H9 (cell line): ENCODE measurements at regions not wholly inside any gene's neighbourhood (a gene's known extent, or its start where the extent isn't known, plus 50 kb on each side); places are given as distances from the start of the nearest gene placed in this dataset.

Source experiments
- DNase-seq: peaks from one replicate; pipeline ENCODE4 v3.0.0-alpha.2; 2017
- H2AFZ ChIP-seq: one replicate; pipeline ENCODE4 v1.6.1; 2013; ENCODE audit warnings: mild to moderate bottlenecking, low read length, control low read depth, moderate library complexity
- H2AK5ac ChIP-seq: 2 replicates; pipeline ENCODE4 v1.6.1; 2013; ENCODE audit warnings: low read length, control low read depth, mixed read lengths; ENCODE audit not compliant: insufficient read length
- H2BK120ac ChIP-seq: one replicate; pipeline ENCODE4 v1.6.1; 2013; ENCODE audit warnings: low read depth, mild to moderate bottlenecking, low read length, control low read depth, inconsistent platforms; ENCODE audit not compliant: poor library complexity, severe bottlenecking
- H2BK12ac ChIP-seq: 2 replicates; pipeline ENCODE4 v1.6.1; 2013; ENCODE audit warnings: low read length, control low read depth, mixed read lengths, low read depth; ENCODE audit not compliant: insufficient read length
- H2BK15ac ChIP-seq: 2 replicates; pipeline ENCODE4 v1.6.1; 2013; ENCODE audit warnings: low read depth, low read length, control low read depth
- H2BK20ac ChIP-seq: one replicate; pipeline ENCODE4 v1.6.1; 2013; ENCODE audit warnings: low read depth, mild to moderate bottlenecking, low read length, control low read depth, inconsistent platforms; ENCODE audit not compliant: poor library complexity, severe bottlenecking
- H2BK5ac ChIP-seq: 2 replicates; pipeline ENCODE4 v1.6.1; 2013; ENCODE audit warnings: low read length, control low read depth, mixed read lengths; ENCODE audit not compliant: insufficient read length
- H3K14ac ChIP-seq: 2 replicates; pipeline ENCODE4 v1.6.1; 2013; ENCODE audit warnings: low read length, control low read depth; ENCODE audit not compliant: insufficient read depth
- H3K18ac ChIP-seq: 2 replicates; pipeline ENCODE4 v1.6.1; 2013; ENCODE audit warnings: low read depth, mild to moderate bottlenecking, mixed read lengths, low read length, control low read depth; ENCODE audit not compliant: insufficient read length
- H3K23ac ChIP-seq: 2 replicates; pipeline ENCODE4 v1.6.1; 2013; ENCODE audit warnings: low read length, control low read depth, mixed read lengths, low read depth; ENCODE audit not compliant: insufficient read length
- H3K23me2 ChIP-seq: 2 replicates; pipeline ENCODE4 v1.6.1; 2013; ENCODE audit warnings: low read depth, mild to moderate bottlenecking, mixed read lengths, low read length, control low read depth; ENCODE audit not compliant: insufficient read length, poor library complexity, severe bottlenecking
- H3K27ac ChIP-seq: 2 replicates; pipeline ENCODE4 v1.5.1; 2013; ENCODE audit warnings: low read length, control low read depth, mixed read lengths, low read depth; ENCODE audit not compliant: insufficient read length
- H3K27me3 ChIP-seq: 2 replicates; pipeline ENCODE4 v1.6.1; 2013; ENCODE audit warnings: low read length, control low read depth, inconsistent platforms; ENCODE audit not compliant: insufficient read depth
- H3K4ac ChIP-seq: 2 replicates; pipeline ENCODE4 v1.6.1; 2013; ENCODE audit warnings: low read depth, mild to moderate bottlenecking, control low read depth, inconsistent platforms, low read length, moderate library complexity
- H3K4me1 ChIP-seq: 2 replicates; pipeline ENCODE4 v1.6.1; 2013; ENCODE audit warnings: low read length, control low read depth, inconsistent platforms; ENCODE audit not compliant: insufficient read depth
- H3K4me2 ChIP-seq: 2 replicates; pipeline ENCODE4 v1.6.1; 2013; ENCODE audit warnings: low read length, control low read depth, mixed read lengths; ENCODE audit not compliant: insufficient read length, insufficient read depth
- H3K56ac ChIP-seq: 2 replicates; pipeline ENCODE4 v1.6.1; 2013; ENCODE audit warnings: low read depth, mild to moderate bottlenecking, mixed read lengths, low read length, control low read depth; ENCODE audit not compliant: insufficient read length
- H3K79me1 ChIP-seq: 2 replicates; pipeline ENCODE4 v1.6.1; 2013; ENCODE audit warnings: low read depth, mild to moderate bottlenecking, moderate library complexity, low read length, control low read depth, inconsistent platforms; ENCODE audit not compliant: insufficient read depth, poor library complexity, severe bottlenecking
- H3K79me2 ChIP-seq: 2 replicates; pipeline ENCODE4 v1.6.1; 2013; ENCODE audit warnings: low read length, control low read depth, inconsistent platforms; ENCODE audit not compliant: insufficient read depth
- H3K9ac ChIP-seq: 2 replicates; pipeline ENCODE4 v1.6.1; 2013; ENCODE audit warnings: low read length, control low read depth, mixed read lengths; ENCODE audit not compliant: insufficient read length; ENCODE audit errors: extremely low read depth
- H3K9me3 ChIP-seq: one replicate; pipeline ENCODE4 v1.6.1; 2013; ENCODE audit warnings: low read depth, low read length, inconsistent platforms; ENCODE audit not compliant: control insufficient read depth
- H3T11ph ChIP-seq: one replicate; pipeline ENCODE4 v1.6.1; 2013; ENCODE audit warnings: mild to moderate bottlenecking, low read length, control low read depth, inconsistent platforms
- H4K20me1 ChIP-seq: one replicate; pipeline ENCODE4 v1.6.1; 2013; ENCODE audit not compliant: control insufficient read depth, insufficient read length, insufficient read depth
- H4K5ac ChIP-seq: 2 replicates; pipeline ENCODE4 v1.6.1; 2013; ENCODE audit warnings: low read depth, mild to moderate bottlenecking, mixed read lengths, low read length, control low read depth; ENCODE audit not compliant: insufficient read length
- H4K8ac ChIP-seq: replicated peaks from 2 replicates; pipeline ENCODE4 v1.6.1; 2013; ENCODE audit warnings: low read length, control low read depth, mixed read lengths, low read depth; ENCODE audit not compliant: insufficient read length
- H4K91ac ChIP-seq: 2 replicates; pipeline ENCODE4 v1.6.1; 2013; ENCODE audit warnings: low read depth, mild to moderate bottlenecking, moderate library complexity, mixed read lengths, low read length, control low read depth; ENCODE audit not compliant: insufficient read length
- H3K27ac Mint-ChIP-seq, 3 experiments: 2 replicates in 2 of 3; 3 replicates in 1 of 3; pipeline ENCODE4 v1.8.0; 2020 to 2021; ENCODE audit warnings: mixed read lengths in 3 of 3, mild to moderate bottlenecking in 1 of 3, moderate library complexity in 1 of 3
- H3K27me3 Mint-ChIP-seq: 2 replicates; pipeline ENCODE4 v1.8.0; 2021; ENCODE audit warnings: low read depth, mild to moderate bottlenecking, moderate library complexity, mixed read lengths
- H3K36me3 Mint-ChIP-seq, 3 experiments: 2 replicates in 2 of 3; 3 replicates in 1 of 3; pipeline ENCODE4 v1.8.0; 2020 to 2021; ENCODE audit warnings: low read depth in 3 of 3, mixed read lengths in 3 of 3; ENCODE audit not compliant: insufficient read depth in 1 of 3
- H3K4me1 Mint-ChIP-seq, 2 experiments: 2 replicates each; pipeline ENCODE4 v1.8.0; 2020; ENCODE audit warnings: mixed read lengths in 2 of 2
- H3K4me3 Mint-ChIP-seq, 2 experiments: 2 replicates in 1 of 2; 3 replicates in 1 of 2; pipeline ENCODE4 v1.8.0; 2020 to 2021; ENCODE audit warnings: mild to moderate bottlenecking in 2 of 2, mixed read lengths in 2 of 2, moderate library complexity in 1 of 2
- H3K9me3 Mint-ChIP-seq, 2 experiments: 2 replicates in 1 of 2; 3 replicates in 1 of 2; pipeline ENCODE4 v1.8.0; 2020; ENCODE audit warnings: mild to moderate bottlenecking in 2 of 2, mixed read lengths in 2 of 2, moderate library complexity in 1 of 2
- CTCF ChIP-seq: fragments of 200-600 bp; sonication (generic); conservative IDR thresholded peaks from 3 replicates; pipeline ENCODE4 v1.8.0; 2021; ENCODE audit warnings: antibody characterized with exemption, mild to moderate bottlenecking
- WGBS: extraction: QIAGEN DNeasy Blood & Tissue Kit; methylation state at CpG from one replicate; pipeline ENCODE4 v1.1.7; 2013; ENCODE audit warnings: missing lambda C conversion rate, low lambda C conversion rate, mixed read lengths; ENCODE audit not compliant: insufficient read length; ENCODE audit errors: extremely low coverage; 5-methylcytosine and 5-hydroxymethylcytosine counted together

- Histone ChIP-seq H3K4ac (no peak overlapping the region), H4K8ac (no peak overlapping the region), H3K18ac (no peak overlapping the region), H3K23me2 (no peaks in the 10 kb centered on the region), H3K56ac (no peak overlapping the region), H3T11ph (no peak overlapping the region), H4K20me1 (no peaks in the 10 kb centered on the region), H3K4me2 (no peak overlapping the region), H3K27me3 (no peaks in the 10 kb centered on the region), H2AFZ (no peak overlapping the region), H2BK5ac (no peak overlapping the region), H4K91ac (no peak overlapping the region), H3K79me2 (no peaks in the 10 kb centered on the region), H3K4me1 (0 out of 2 replicates have a peak, but pooled peaks cover 2% of the 10 kb centered on the region), H3K27ac (no peak overlapping the region), H2BK120ac (no peak overlapping the region), H3K9me3 (no peaks in the 10 kb centered on the region), H2BK20ac (no peak overlapping the region), H4K5ac (no peak overlapping the region), H3K79me1 (no peaks in the 10 kb centered on the region), H2BK15ac (no peak overlapping the region), H2AK5ac (no peak overlapping the region), H3K23ac (no peak overlapping the region), H3K14ac (no peak overlapping the region), H2BK12ac (no peak overlapping the region), H3K9ac (no peak overlapping the region)
- no CpG with 5 or more reads among the region's 4 CpGs for WGBS
- Mint-ChIP-seq H3K4me1 (peaks cover 10 to 17% of the 10 kb centered on the region in 2 experiments), H3K27ac (no peak overlapping the region), H3K4me3 (no peak overlapping the region), H3K27me3 (no peaks in the 10 kb centered on the region; the same call in 1 of the 2 replicates), H3K36me3 (no peaks in the 10 kb centered on the region), H3K9me3 (no peaks in the 10 kb centered on the region)
- DNase-seq, result no peak
- TF ChIP-seq CTCF, result no peak
Measured at GRCh38 chr10:83225781-83226180, 913.5 kb upstream of the GHITM start.
